ENCODE measurements at regions not wholly inside any gene's neighbourhood (a gene's known extent, or its start where the extent isn't known, plus 50 kb on each side); places are given as distances from the start of the nearest gene placed in this dataset.

GRCh38 chr2:58649756-58650155, 408.6 kb upstream of the FANCL start:
- H3K4me3 ChIP-seq (ENCODE audit: low read depth, low read length), result no peak overlapping the region
- DNase-seq (ENCODE audit: low read depth), result no peak
- TF ChIP-seq, protein P1, sequence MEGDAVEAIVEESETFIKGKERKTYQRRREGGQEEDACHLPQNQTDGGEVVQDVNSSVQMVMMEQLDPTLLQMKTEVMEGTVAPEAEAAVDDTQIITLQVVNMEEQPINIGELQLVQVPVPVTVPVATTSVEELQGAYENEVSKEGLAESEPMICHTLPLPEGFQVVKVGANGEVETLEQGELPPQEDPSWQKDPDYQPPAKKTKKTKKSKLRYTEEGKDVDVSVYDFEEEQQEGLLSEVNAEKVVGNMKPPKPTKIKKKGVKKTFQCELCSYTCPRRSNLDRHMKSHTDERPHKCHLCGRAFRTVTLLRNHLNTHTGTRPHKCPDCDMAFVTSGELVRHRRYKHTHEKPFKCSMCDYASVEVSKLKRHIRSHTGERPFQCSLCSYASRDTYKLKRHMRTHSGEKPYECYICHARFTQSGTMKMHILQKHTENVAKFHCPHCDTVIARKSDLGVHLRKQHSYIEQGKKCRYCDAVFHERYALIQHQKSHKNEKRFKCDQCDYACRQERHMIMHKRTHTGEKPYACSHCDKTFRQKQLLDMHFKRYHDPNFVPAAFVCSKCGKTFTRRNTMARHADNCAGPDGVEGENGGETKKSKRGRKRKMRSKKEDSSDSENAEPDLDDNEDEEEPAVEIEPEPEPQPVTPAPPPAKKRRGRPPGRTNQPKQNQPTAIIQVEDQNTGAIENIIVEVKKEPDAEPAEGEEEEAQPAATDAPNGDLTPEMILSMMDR (IDR thresholded peaks at IDR 0.05; ENCODE audit: control insufficient read depth, extremely low read depth, insufficient read depth), result no peak

GRCh38 chr2:58645017-58645416, 403.9 kb upstream of the FANCL start:
- H3K4me3 ChIP-seq (ENCODE audit: low read depth, low read length), result no peak overlapping the region
- no peak for DNase-seq (ENCODE audit: low read depth)
- TF ChIP-seq, protein P1 (IDR thresholded peaks at IDR 0.05; ENCODE audit: control insufficient read depth, extremely low read depth, insufficient read depth), result no peak

- TF ChIP-seq, protein P1 (IDR thresholded peaks at IDR 0.05; ENCODE audit: control insufficient read depth, extremely low read depth, insufficient read depth), result no peak
- DNase-seq (ENCODE audit: low read depth), result no peak
Observed at GRCh38 chr2:58644451-58644850, 403.3 kb upstream of the FANCL start.

DNA sequence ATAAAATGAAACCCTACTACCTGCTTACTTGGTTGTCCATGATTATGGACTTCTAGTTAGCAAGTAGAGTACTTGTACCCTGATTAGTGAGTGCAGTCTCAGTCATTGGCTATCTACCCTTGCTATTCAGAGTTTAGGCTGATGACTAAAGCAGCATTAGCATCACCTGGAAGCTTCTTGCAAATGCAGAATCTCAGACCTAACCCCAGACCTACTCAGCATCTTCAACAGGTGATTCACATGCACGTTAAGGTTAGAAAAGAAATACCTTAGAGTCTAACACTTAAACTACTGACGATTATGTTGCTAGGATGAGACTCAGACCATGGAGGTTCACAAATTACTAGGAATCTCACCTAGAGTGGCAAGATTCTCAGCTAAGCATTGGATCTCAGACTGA, 399.9 kb upstream of the FANCL start:
- DNase-seq (ENCODE audit: low read depth), result no peak
- no peak overlapping the region for H3K4me3 ChIP-seq (ENCODE audit: low read depth, low read length)
- TF ChIP-seq, protein P1 (IDR thresholded peaks at IDR 0.05; ENCODE audit: control insufficient read depth, extremely low read depth, insufficient read depth), result no peak

More at GRCh38 chr2:58644451-58644850, 403.3 kb upstream of the FANCL start:
- H3K4me3 ChIP-seq (ENCODE audit: low read depth, low read length), result no peak overlapping the region

DNA sequence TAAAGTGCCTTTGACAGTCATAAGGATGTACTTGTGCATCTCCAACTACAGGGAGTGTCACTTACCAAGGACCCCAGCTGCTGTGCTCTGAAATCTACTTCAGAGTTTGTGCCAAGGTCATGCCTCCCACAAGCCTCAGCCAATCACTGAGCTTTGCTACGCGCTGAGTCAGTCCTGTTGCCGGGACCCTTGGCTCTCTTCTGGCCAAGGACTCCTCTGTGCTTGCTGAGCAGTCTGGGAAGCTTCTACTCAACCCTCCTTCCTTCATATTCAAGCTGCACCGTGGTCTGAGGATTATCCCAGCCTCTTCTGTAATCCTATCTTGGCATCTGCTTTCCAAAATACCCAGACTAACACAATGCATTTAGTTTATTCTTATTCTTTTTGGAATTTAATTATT, 398.9 kb upstream of the FANCL start:
- DNase-seq (ENCODE audit: low read depth), result no peak
- no peak overlapping the region for H3K4me3 ChIP-seq (ENCODE audit: low read depth, low read length)
- TF ChIP-seq, protein P1 (IDR thresholded peaks at IDR 0.05; ENCODE audit: control insufficient read depth, extremely low read depth, insufficient read depth), result no peak

DNA sequence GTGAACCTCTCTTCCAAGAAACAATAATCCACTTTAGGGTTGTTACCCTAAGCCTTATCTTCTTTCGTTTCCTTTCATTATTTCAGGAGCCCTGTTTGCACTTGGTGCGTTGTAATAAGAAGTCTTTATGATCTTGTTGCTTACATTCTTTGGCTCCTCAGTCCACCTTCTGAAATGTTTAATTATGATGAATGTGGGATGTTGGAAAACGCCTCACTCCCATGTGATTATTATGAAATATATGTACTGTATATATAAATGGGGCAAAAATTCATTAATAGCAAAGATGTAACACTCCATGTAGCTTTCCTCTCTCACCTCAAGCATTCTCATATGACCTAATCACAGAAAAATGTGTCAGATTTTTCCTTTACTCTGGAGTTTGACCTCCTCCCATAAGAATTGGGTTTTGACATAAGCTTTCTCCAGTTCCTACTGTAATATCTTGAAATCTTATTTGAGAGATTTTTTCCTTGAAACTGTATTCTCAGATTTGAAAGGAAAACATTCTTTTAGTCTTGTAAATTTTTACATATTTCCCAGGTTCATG, 397.2 kb upstream of the FANCL start:
- no peak overlapping the region for H3K4me3 ChIP-seq (ENCODE audit: low read depth, low read length)
- TF ChIP-seq, protein P1 (IDR thresholded peaks at IDR 0.05; ENCODE audit: control insufficient read depth, extremely low read depth, insufficient read depth), result no peak
- DNase-seq (ENCODE audit: low read depth), result no peak

- TF ChIP-seq, protein P1 (IDR thresholded peaks at IDR 0.05; ENCODE audit: control insufficient read depth, extremely low read depth, insufficient read depth), result no peak
- no peak overlapping the region for H3K4me3 ChIP-seq (ENCODE audit: low read depth, low read length)
- DNase-seq (ENCODE audit: low read depth), result no peak
Observed at GRCh38 chr2:58636872-58637271, 395.7 kb upstream of the FANCL start.
